ENCODE measurements at regions not wholly inside any gene's neighbourhood (a gene's known extent, or its start where the extent isn't known, plus 50 kb on each side); places are given as distances from the start of the nearest gene placed in this dataset.
"Not testable (repeated sequence)": the region's sequence is repeated elsewhere in the genome, so short reads cannot be mapped to it uniquely, and the experiment has no call there.

DNA sequence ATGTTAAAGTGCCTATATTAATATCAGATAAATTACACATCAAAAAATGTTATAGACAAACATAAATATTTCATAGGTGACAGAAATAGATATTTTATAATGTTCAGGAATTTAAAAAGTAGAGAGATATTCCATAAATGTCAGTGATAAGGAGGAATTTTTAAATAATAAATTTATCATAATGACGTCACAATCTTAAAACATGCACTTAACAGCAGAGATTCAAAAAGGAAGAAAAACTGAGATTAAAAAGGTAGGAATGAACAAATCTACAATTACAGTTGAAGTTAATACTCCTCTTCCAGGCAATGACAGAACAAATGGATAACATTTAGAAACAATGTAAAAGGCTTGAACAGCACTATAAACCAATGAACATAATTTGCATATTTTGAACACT is 345.4 kb upstream of the NOX3 start:
- no peak for TF ChIP-seq CTCF (IDR thresholded peaks at IDR 0.05; ENCODE audit: control extremely low read depth, extremely low read depth, low read depth, missing control alignments)
- POLR2A ChIA-PET, result no interaction called here
- no peak for DNase-seq (ENCODE audit: extremely low spot score)
- CTCF ChIA-PET, result no interaction called here

DNA sequence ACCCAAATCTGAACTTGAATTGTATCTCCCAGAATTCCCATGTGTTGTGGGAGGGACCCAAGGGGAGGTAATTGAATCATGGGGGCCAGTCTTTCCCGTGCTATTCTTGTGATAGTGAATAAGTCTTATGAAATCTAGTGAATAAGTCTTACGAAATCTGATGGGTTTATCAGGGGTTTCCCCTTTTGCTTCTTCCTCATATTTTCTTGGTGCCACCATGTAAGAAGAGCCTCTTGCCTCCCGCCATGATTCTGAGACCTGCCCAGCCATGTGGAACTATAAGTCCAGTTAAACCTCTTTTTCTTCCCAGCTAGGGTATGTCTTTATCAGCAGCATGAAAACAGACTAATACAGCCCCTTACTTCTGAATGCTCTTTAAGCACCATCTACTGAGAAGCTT is 343.2 kb upstream of the NOX3 start:
- DNase-seq (ENCODE audit: extremely low spot score); POLR2A ChIA-PET; CTCF ChIA-PET: not testable (repeated sequence)

GRCh38 chr6:155795173-155795796 is 339.6 kb upstream of the NOX3 start:
- ChIA-PET CTCF (interaction anchor here (1.0 kb wide), 1 partner anchor 12 kb away, joined by 3 read pairs; no protein-coding TSS in a partner anchor), POLR2A (no interaction called here)
- TF ChIP-seq CTCF (IDR thresholded peaks at IDR 0.05; ENCODE audit: control extremely low read depth, extremely low read depth, low read depth, missing control alignments), result no peak
- no peak for DNase-seq (ENCODE audit: extremely low spot score)

DNA sequence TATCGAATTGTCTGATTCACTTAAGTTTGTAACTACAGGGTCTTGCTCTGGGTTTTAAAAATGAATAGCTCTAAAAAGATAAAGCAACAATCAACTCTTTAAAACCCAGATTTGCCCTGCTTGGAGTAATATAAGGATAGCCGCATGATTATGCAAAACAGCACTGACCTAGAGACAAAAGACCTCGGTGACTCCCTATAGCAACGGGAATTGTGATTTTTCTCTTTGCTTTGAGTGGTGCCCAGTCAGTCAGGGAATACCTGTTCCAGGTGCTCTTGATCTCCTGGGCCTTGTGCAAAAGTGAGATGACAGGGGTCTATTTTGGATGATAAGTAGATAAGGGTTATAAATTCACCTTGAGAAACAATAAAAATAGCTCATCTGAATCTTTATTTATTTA is 336.3 kb upstream of the NOX3 start:
- TF ChIP-seq CTCF (IDR thresholded peaks at IDR 0.05; ENCODE audit: control extremely low read depth, extremely low read depth, low read depth, missing control alignments), result no peak
- CTCF ChIA-PET, result interaction anchor here (0.8 kb wide), 1 partner anchor 9 kb away, joined by 3 read pairs; no protein-coding TSS in a partner anchor
- POLR2A ChIA-PET, result no interaction called here
- DNase-seq (ENCODE audit: extremely low spot score), result no peak

DNA sequence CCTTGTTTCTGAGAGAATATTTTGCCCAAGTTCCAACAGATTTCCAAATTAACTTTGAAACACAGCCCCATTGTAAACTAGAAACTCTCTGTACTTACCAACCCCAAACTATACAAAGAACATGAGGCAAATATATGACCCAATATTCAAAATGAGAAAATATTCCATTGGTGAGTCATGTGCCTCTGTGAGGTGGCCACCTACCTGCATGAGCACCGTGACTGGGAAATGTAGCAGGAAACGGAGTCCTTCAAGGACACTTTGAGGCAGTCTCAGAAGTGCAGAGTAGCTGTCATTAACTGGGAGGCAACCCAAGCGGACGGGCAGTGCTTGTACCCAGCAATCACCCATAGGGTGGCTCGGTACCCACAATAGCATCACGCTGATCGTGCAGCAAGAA is 335.5 kb upstream of the NOX3 start:
- no peak for DNase-seq (ENCODE audit: extremely low spot score)
- ChIA-PET POLR2A (no interaction called here), CTCF (no interaction called here)
- TF ChIP-seq CTCF (IDR thresholded peaks at IDR 0.05; ENCODE audit: control extremely low read depth, extremely low read depth, low read depth, missing control alignments), result no peak

DNA sequence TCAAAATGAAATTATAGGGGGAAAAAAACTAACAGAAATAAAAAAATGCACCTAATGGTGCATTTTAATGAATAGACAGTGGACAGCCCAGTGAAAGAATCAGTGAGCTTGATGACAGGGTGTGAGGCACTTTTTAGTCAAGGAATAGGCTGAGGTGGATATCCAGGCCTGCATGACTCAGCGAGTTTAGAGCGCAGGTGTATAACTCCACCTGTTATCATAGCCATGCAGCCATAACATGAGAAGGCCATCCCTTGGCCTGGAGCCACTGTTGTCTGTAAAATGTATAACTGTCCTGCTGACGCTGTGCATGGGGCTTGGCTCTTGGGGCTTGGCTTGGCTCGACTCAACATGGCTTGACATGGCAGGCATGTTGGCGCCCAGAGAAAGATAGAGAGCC is 331.5 kb upstream of the NOX3 start:
- TF ChIP-seq CTCF (IDR thresholded peaks at IDR 0.05; ENCODE audit: control extremely low read depth, extremely low read depth, low read depth, missing control alignments), result no peak
- POLR2A ChIA-PET, result no interaction called here

DNA sequence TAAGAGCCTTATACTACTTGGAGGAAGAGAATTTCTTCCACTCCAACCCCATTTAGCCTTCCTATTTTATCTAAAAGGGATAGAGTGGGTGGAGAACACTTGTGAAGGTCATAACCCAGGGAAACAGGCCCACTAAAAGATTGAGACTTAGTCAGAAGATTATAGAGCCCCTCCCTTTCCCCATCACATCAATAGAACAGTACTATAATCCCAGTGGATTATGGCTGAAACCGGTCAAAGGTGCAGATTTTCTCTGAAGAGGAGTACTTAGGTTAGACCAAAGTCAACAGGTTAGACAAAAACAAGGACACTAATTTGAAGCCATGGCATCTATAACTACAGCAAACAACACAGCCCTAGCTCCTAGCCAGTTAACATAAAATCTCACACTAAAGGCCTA is 330.9 kb upstream of the NOX3 start:
- ChIA-PET POLR2A (no interaction called here), CTCF (interaction anchor here (1.7 kb wide), 1 partner anchor 9 kb away, joined by 3 read pairs; no protein-coding TSS in a partner anchor)
- TF ChIP-seq CTCF (IDR thresholded peaks at IDR 0.05; ENCODE audit: control extremely low read depth, extremely low read depth, low read depth, missing control alignments), result no peak
- no peak for DNase-seq (ENCODE audit: extremely low spot score)

More for the DNA sequence above, 331.5 kb upstream of the NOX3 start:
- no peak for DNase-seq (ENCODE audit: extremely low spot score)
- CTCF ChIA-PET, result interaction anchor here (1.7 kb wide), 1 partner anchor 10 kb away, joined by 3 read pairs; no protein-coding TSS in a partner anchor

All from GM10248 (cell line).